ENCODE measurements at regions not wholly inside any gene's neighbourhood (a gene's known extent, or its start where the extent isn't known, plus 50 kb on each side); places are given as distances from the start of the nearest gene placed in this dataset.

DNA sequence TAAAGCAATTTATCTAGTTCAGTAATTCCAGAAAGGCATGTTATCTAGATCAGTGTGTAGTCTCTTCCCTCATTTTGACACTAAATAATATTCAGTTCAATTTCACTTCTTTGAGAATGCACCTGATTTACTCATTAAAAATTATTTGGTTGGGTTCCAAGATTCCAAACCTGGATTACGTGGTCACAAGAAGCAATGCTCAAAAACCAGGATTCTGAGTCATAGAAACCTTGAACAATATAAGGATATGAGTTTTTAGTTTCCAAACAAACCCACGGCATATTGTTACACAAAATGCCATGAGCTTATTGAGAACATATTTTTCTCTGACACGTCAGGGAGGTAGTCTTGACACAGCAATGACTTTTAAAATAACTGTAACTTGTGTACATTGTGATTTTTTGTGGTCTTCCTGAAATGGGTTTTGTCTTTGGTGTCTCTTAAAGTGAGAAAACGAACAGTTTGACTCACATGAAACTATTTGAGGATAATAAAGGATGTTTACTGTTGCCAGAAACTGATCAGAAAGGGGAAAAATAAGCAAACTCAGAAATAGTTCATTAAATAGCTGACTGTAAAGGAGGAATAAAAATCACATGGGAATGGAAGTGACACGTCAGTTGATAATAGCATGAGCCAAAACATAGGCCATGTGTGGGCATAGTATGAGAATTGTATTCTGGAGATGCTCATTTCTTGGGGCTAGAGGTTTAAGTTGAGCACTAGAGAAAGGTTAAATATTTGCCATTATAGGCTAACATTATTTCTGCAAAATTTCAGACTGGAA is 617.7 kb upstream of the CDH2 start:
- Histone ChIP-seq H3K27me3 (ENCODE audit: control insufficient read depth, insufficient read depth, low read length) (no peaks in the 10 kb centered on the region), H3K9me3 (ENCODE audit: control insufficient read depth in 2 of 3, insufficient read depth in 1 of 3, low read length in 3 of 3) (no peaks in the 10 kb centered on the region), H3K9ac (ENCODE audit: low read length in 3 of 3) (no peak overlapping the region), H3K36me3 (ENCODE audit: control insufficient read depth in 2 of 3, insufficient read depth in 3 of 3, low read length in 3 of 3) (no peaks in the 10 kb centered on the region), H3K4me1 (ENCODE audit: control insufficient read depth in 2 of 3, insufficient read depth in 2 of 3, low read depth in 1 of 3, low read length in 3 of 3) (no peaks in the 10 kb centered on the region), H3K4me3 (ENCODE audit: low read length in 3 of 3) (no peak overlapping the region), H3K27ac (ENCODE audit: low read depth in 2 of 2, low read length in 2 of 2) (no peak overlapping the region)
- intact Hi-C loops (cut with DNase I) = no loop called here
- DNase-seq = no peak
- TF ChIP-seq CTCF (IDR thresholded peaks at IDR 0.05; ENCODE audit: borderline replicate concordance, extremely low read depth, insufficient read depth) = no peak
- no peak for FAIRE-seq

GRCh38 chr18:28793901-28794300 is 617.0 kb upstream of the CDH2 start:
- H3K4me1 ChIP-seq (ENCODE audit: control insufficient read depth in 2 of 3, insufficient read depth in 2 of 3, low read depth in 1 of 3, low read length in 3 of 3) = no peaks in the 10 kb centered on the region
- no peak overlapping the region for H3K9ac ChIP-seq (ENCODE audit: low read length in 3 of 3)
- intact Hi-C loops (cut with DNase I) = no loop called here
- no peaks in the 10 kb centered on the region for H3K27me3 ChIP-seq (ENCODE audit: control insufficient read depth, insufficient read depth, low read length)
- no peak for TF ChIP-seq CTCF (IDR thresholded peaks at IDR 0.05; ENCODE audit: borderline replicate concordance, extremely low read depth, insufficient read depth)
- H3K36me3 ChIP-seq (ENCODE audit: control insufficient read depth in 2 of 3, insufficient read depth in 3 of 3, low read length in 3 of 3) = no peaks in the 10 kb centered on the region
- H3K9me3 ChIP-seq (ENCODE audit: control insufficient read depth in 2 of 3, insufficient read depth in 1 of 3, low read length in 3 of 3) = no peaks in the 10 kb centered on the region
- no peak overlapping the region for H3K4me3 ChIP-seq (ENCODE audit: low read length in 3 of 3)
- H3K27ac ChIP-seq (ENCODE audit: low read depth in 2 of 2, low read length in 2 of 2) = no peak overlapping the region
- DNase-seq (no peak), FAIRE-seq (no peak)

- DNase-seq (no peak), FAIRE-seq (no peak)
- Histone ChIP-seq H3K4me1 (ENCODE audit: control insufficient read depth in 2 of 3, insufficient read depth in 2 of 3, low read depth in 1 of 3, low read length in 3 of 3) (no peaks in the 10 kb centered on the region), H3K36me3 (ENCODE audit: control insufficient read depth in 2 of 3, insufficient read depth in 3 of 3, low read length in 3 of 3) (no peaks in the 10 kb centered on the region), H3K27ac (ENCODE audit: low read depth in 2 of 2, low read length in 2 of 2) (no peak overlapping the region), H3K9me3 (ENCODE audit: control insufficient read depth in 2 of 3, insufficient read depth in 1 of 3, low read length in 3 of 3) (no peaks in the 10 kb centered on the region), H3K9ac (ENCODE audit: low read length in 3 of 3) (no peak overlapping the region), H3K27me3 (ENCODE audit: control insufficient read depth, insufficient read depth, low read length) (no peaks in the 10 kb centered on the region), H3K4me3 (ENCODE audit: low read length in 3 of 3) (no peak overlapping the region)
- intact Hi-C loops (cut with DNase I) = no loop called here
- TF ChIP-seq CTCF (IDR thresholded peaks at IDR 0.05; ENCODE audit: borderline replicate concordance, extremely low read depth, insufficient read depth) = no peak
Measured at GRCh38 chr18:28792404-28793086, 615.6 kb upstream of the CDH2 start.
